GM12878 (cell line): ENCODE measurements at regions not wholly inside any gene's neighbourhood (a gene's known extent, or its start where the extent isn't known, plus 50 kb on each side); places are given as distances from the start of the nearest gene placed in this dataset.

Experiments used
- ATAC-seq: fragments of 200-7000 bp; cut with Tn5 transposase; 3 replicates; pipeline ENCODE4 v1.9.1; 2020; ENCODE audit warnings: mild to moderate bottlenecking, moderate library complexity
- BruUV-seq: library from RNA; stranded (reverse); fragments of 400-500 nt; replicated peaks from 2 replicates; lab custom pipeline; 2021; lab: Mats Ljungman, UMichigan
- CTCF ChIA-PET: fragments of 300-600 bp; sonication (Branson Sonifier 250); formaldehyde crosslinking; extraction: SDS; loops from one replicate; lab custom pipeline; 2021; ENCODE audit warnings: inconsistent platforms; lab: Yijun Ruan, JAX
- POLR2A ChIA-PET: fragments of 350-600 bp; formaldehyde crosslinking; extraction: SDS; loops from one replicate; lab custom pipeline; 2021; ENCODE audit warnings: inconsistent platforms; lab: Charles Lee
- RAD21 ChIA-PET: fragments of 300-600 bp; sonication (Branson Sonifier 250); formaldehyde crosslinking; loops from one replicate; lab custom pipeline; 2023; ENCODE audit warnings: antibody characterized with exemption; ENCODE audit not compliant: unreplicated experiment; lab: Charles Lee
- SMC1A ChIA-PET: fragments of 300-600 bp; sonication (Branson Sonifier 250); formaldehyde crosslinking; loops from one replicate; lab custom pipeline; 2023; ENCODE audit not compliant: unreplicated experiment, uncharacterized antibody; lab: Charles Lee
- DNase-seq: peaks from one replicate; pipeline ENCODE4 v3.0.0-alpha.2; 2011; ENCODE audit warnings: low read depth, low spot score
- FAIRE-seq: peaks from 3 replicates; lab custom pipeline; 2011; peaks lifted over from hg19 to GRCh38; lab: Jason Lieb, UNC
- H2AFZ ChIP-seq: 2 replicates; pipeline ENCODE4 v1.6.0; 2011; ENCODE audit warnings: low read depth, low read length, control low read depth; ENCODE audit not compliant: control insufficient read depth
- H3K27ac ChIP-seq: 2 replicates; pipeline ENCODE4 v1.5.1; 2011; ENCODE audit warnings: control low read depth; ENCODE audit not compliant: control insufficient read depth, insufficient read depth
- H3K27me3 ChIP-seq, 2 experiments: replicated peaks in 1 of 2; 2 replicates each; pipeline versions ENCODE4 v1.6.0 to v1.6.1; 2011; ENCODE audit warnings: low read length in 1 of 2; ENCODE audit not compliant: control insufficient read depth in 2 of 2, insufficient read depth in 2 of 2
- H3K36me3 ChIP-seq, 2 experiments: 2 replicates each; pipeline ENCODE4 v1.5.1; 2011; ENCODE audit warnings: low read length in 1 of 2; ENCODE audit not compliant: control insufficient read depth in 2 of 2, insufficient read depth in 2 of 2
- H3K4me1 ChIP-seq: 2 replicates; pipeline ENCODE4 v1.6.1; 2011; ENCODE audit warnings: mild to moderate bottlenecking, low read length, moderate library complexity, mixed read lengths; ENCODE audit not compliant: control insufficient read depth, insufficient read depth
- H3K4me2 ChIP-seq: 2 replicates; pipeline ENCODE4 v1.6.0; 2011; ENCODE audit warnings: control low read depth; ENCODE audit not compliant: control insufficient read depth, insufficient read depth
- H3K4me3 ChIP-seq: fragments of 200-600 bp; sonication (generic); 2 replicates; pipeline ENCODE4 v1.5.1; 2016
- H3K79me2 ChIP-seq: 2 replicates; pipeline ENCODE4 v1.6.0; 2011; ENCODE audit warnings: low read length; ENCODE audit not compliant: control insufficient read depth, insufficient read depth
- H3K9ac ChIP-seq: 2 replicates; pipeline ENCODE4 v1.8.0; 2011; ENCODE audit warnings: low read length, control low read depth, mixed read lengths; ENCODE audit not compliant: control insufficient read depth, insufficient read depth
- H3K9me3 ChIP-seq: replicated peaks from 3 replicates; pipeline ENCODE4 v1.5.1; 2011; ENCODE audit warnings: mild to moderate bottlenecking, low read length; ENCODE audit not compliant: control insufficient read depth, insufficient read depth
- H4K20me1 ChIP-seq: 2 replicates; pipeline ENCODE4 v1.6.0; 2011; ENCODE audit not compliant: control insufficient read depth, insufficient read depth
- BCLAF1 ChIP-seq: fragments of 450-650 bp; IDR thresholded peaks from 2 replicates; pipeline ENCODE4 v1.6.1; 2017; ENCODE audit warnings: antibody characterized with exemption, mild to moderate bottlenecking, moderate library complexity
- CHD1 ChIP-seq: IDR thresholded peaks from 2 replicates; pipeline ENCODE4 v1.6.1; 2012; ENCODE audit warnings: low read depth, low read length, improper control_type of control experiment
- EED ChIP-seq: sonication (generic); IDR thresholded peaks from 2 replicates; pipeline ENCODE4 v1.6.1; 2016; ENCODE audit warnings: antibody characterized with exemption, low read depth
- ELK1 ChIP-seq: IDR thresholded peaks from 2 replicates; pipeline ENCODE4 v1.6.1; 2012; ENCODE audit warnings: low read depth, low read length, improper control_type of control experiment
- ETV6 ChIP-seq, 2 experiments: fragments of 450-650 bp in 1 of 2; IDR thresholded peaks in 1 of 2; conservative IDR thresholded peaks in 1 of 2; 2 replicates each; pipeline ENCODE4 v1.6.1; 2014; ENCODE audit warnings: antibody characterized with exemption in 1 of 2, borderline replicate concordance in 1 of 2, low read depth in 1 of 2, mild to moderate bottlenecking in 1 of 2, moderate library complexity in 1 of 2
- GATAD2B ChIP-seq: fragments of 450-650 bp; conservative IDR thresholded peaks from 2 replicates; pipeline ENCODE4 v1.6.1; 2017; ENCODE audit warnings: low read depth, mild to moderate bottlenecking, moderate library complexity
- HDAC2 ChIP-seq: fragments of 200-600 bp; sonication (generic); IDR thresholded peaks from 2 replicates; pipeline ENCODE4 v1.6.1; 2017
- MYB ChIP-seq: fragments of 150-350 bp; IDR thresholded peaks from 2 replicates; pipeline ENCODE4 v1.6.1; 2014; ENCODE audit warnings: mild to moderate bottlenecking, low read depth, low read length, borderline replicate concordance
- NR2C2 ChIP-seq: IDR thresholded peaks from 2 replicates; pipeline ENCODE4 v1.6.1; 2011; ENCODE audit warnings: borderline replicate concordance, low read depth; ENCODE audit not compliant: control insufficient read depth, insufficient read length
- NR2F1 ChIP-seq: fragments of 450-650 bp; conservative IDR thresholded peaks from 2 replicates; pipeline ENCODE4 v1.6.1; 2017; ENCODE audit warnings: mild to moderate bottlenecking
- RCOR1 ChIP-seq: conservative IDR thresholded peaks from 2 replicates; pipeline ENCODE4 v1.6.1; 2012; ENCODE audit warnings: low read depth, low read length, improper control_type of control experiment
- YBX1 ChIP-seq: fragments of 450-650 bp; IDR thresholded peaks from 2 replicates; pipeline ENCODE4 v1.6.1; 2016; ENCODE audit warnings: antibody characterized with exemption
- WGBS: methylation state at CpG from one replicate; pipeline ENCODE4 v1.1.6; 2016; ENCODE audit warnings: low lambda C conversion rate; ENCODE audit not compliant: insufficient replicate concordance, insufficient coverage; ENCODE audit errors: missing lambda C conversion rate; 5-methylcytosine and 5-hydroxymethylcytosine counted together
- in situ Hi-C: fragments of 300-500 bp; cut with MboI; formaldehyde crosslinking; loops from 9 replicates; pipeline ENCODE4 v1.14.3; 2018; ENCODE audit warnings: mixed read lengths
- intact Hi-C: fragments of 100-400 bp; cut with micrococcal nuclease; formaldehyde crosslinking; loops from one replicate; pipeline ENCODE4 v1.14.2; 2022; ENCODE audit not compliant: unreplicated experiment

GRCh38 chr6:139522511-139523220 is 148.2 kb upstream of the CITED2 start:
- no peaks in the 10 kb centered on the region for H3K36me3 ChIP-seq
- SMC1A ChIA-PET, result no interaction called here
- RAD21 ChIA-PET, result interaction anchor here (0.5 kb wide), 1 partner anchor 137 kb away, joined by 3 read pairs; no protein-coding TSS in a partner anchor
- H3K9me3 ChIP-seq, result no peaks in the 10 kb centered on the region
- in situ Hi-C loops, result no loop called here
- POLR2A ChIA-PET, result no interaction called here
- no TSS peak for BruUV-seq
- no peak overlapping the region for H3K4me2 ChIP-seq
- no peaks in the 10 kb centered on the region for H3K27me3 ChIP-seq
- no peaks in the 10 kb centered on the region for H4K20me1 ChIP-seq
- H3K9ac ChIP-seq, result no peak overlapping the region
- 44% methylated on average over 3 of the region's 3 CpGs for WGBS
- no peak overlapping the region for H2AFZ ChIP-seq
- H3K4me1 ChIP-seq, result no peaks in the 10 kb centered on the region
- H3K4me3 ChIP-seq, result no peak overlapping the region
- ATAC-seq (no peak), FAIRE-seq (no peak), DNase-seq (no peak)
- intact Hi-C loops, result no loop called here
- H3K79me2 ChIP-seq, result no peaks in the 10 kb centered on the region
- CTCF ChIA-PET, result no interaction called here
- TF ChIP-seq ETV6 (conservative IDR thresholded peaks at IDR 0.05 in 1 of 2, IDR thresholded peaks at IDR 0.05 in 1 of 2; ENCODE audit: borderline replicate concordance in 1 of 2, low read depth in 1 of 2), result no peak
- H3K27ac ChIP-seq, result no peak overlapping the region

- ATAC-seq (no peak), DNase-seq (no peak), FAIRE-seq (no peak)
- H3K36me3 ChIP-seq, result no peaks in the 10 kb centered on the region
- POLR2A ChIA-PET, result no interaction called here
- no peaks in the 10 kb centered on the region for H4K20me1 ChIP-seq
- CTCF ChIA-PET, result no interaction called here
- H3K9ac ChIP-seq, result no peak overlapping the region
- H3K4me1 ChIP-seq, result no peaks in the 10 kb centered on the region
- no peak overlapping the region for H3K27ac ChIP-seq
- whole genome bisulfite sequencing, result 42% methylated on average over 3 of the region's 3 CpGs
- SMC1A ChIA-PET, result no interaction called here
- no peaks in the 10 kb centered on the region for H3K79me2 ChIP-seq
- H3K4me3 ChIP-seq, result no peak overlapping the region
- no peaks in the 10 kb centered on the region for H3K27me3 ChIP-seq
- no peak overlapping the region for H3K4me2 ChIP-seq
- RAD21 ChIA-PET, result no interaction called here
- intact Hi-C loops, result no loop called here
- no peaks in the 10 kb centered on the region for H3K9me3 ChIP-seq
- in situ Hi-C loops, result no loop called here
- BruUV-seq, result no TSS peak
- H2AFZ ChIP-seq, result no peak overlapping the region
- TF ChIP-seq NR2C2 (no peak), GATAD2B (no peak), HDAC2 (no peak), CHD1 (no peak), EED (no peak), MYB (no peak), NR2F1 (no peak), BCLAF1 (no peak), RCOR1 (no peak), ELK1 (no peak), YBX1 (no peak)
These were observed 146.9 kb upstream of the CITED2 start for GRCh38 chr6:139521338-139521737.
